Endothelial cell of umbilical vein (primary cell): ENCODE measurements at regions not wholly inside any gene's neighbourhood (a gene's known extent, or its start where the extent isn't known, plus 50 kb on each side); places are given as distances from the start of the nearest gene placed in this dataset.

Source experiments
- BruUV-seq: library from RNA; stranded (reverse); fragments of 400-500 nt; replicated peaks from 2 replicates; lab custom pipeline; 2021; lab: Mats Ljungman, UMichigan
- CTCF ChIA-PET: fragments of 300-600, 350-600 bp; sonication (Branson Sonifier 250); formaldehyde crosslinking; loops from one replicate; lab custom pipeline; 2021; ENCODE audit warnings: antibody characterized with exemption, inconsistent platforms; lab: Charles Lee
- POLR2A ChIA-PET: fragments of 300-600, 350-600 bp; sonication (Branson Sonifier 250); formaldehyde crosslinking; loops from one replicate; lab custom pipeline; 2021; ENCODE audit warnings: antibody characterized with exemption, inconsistent platforms; lab: Charles Lee
- DNase-seq: peaks from one replicate; pipeline ENCODE4 v3.0.0-alpha.2; 2011; ENCODE audit warnings: low read depth, low spot score
- FAIRE-seq: peaks from 2 replicates; lab custom pipeline; 2011; peaks lifted over from hg19 to GRCh38; lab: Jason Lieb, UNC
- H2AFZ ChIP-seq: 2 replicates; pipeline ENCODE4 v1.6.0; 2012; ENCODE audit warnings: low read depth, low read length, control low read depth, inconsistent platforms
- H3K27ac ChIP-seq: 2 replicates; pipeline ENCODE4 v1.5.1; 2011; ENCODE audit warnings: low read depth, mild to moderate bottlenecking, control low read depth, low read length, moderate library complexity; ENCODE audit not compliant: insufficient read depth
- H3K27me3 ChIP-seq, 2 experiments: 2 replicates each; pipeline versions ENCODE4 v1.6.0 to v1.6.1; 2011; ENCODE audit warnings: low read length in 2 of 2, mixed read lengths in 1 of 2; ENCODE audit not compliant: control insufficient read depth in 2 of 2, insufficient read depth in 2 of 2
- H3K36me3 ChIP-seq, 2 experiments: 2 replicates in 1 of 2; 3 replicates in 1 of 2; pipeline ENCODE4 v1.5.1; 2011; ENCODE audit warnings: low read length in 2 of 2, mild to moderate bottlenecking in 1 of 2, moderate library complexity in 1 of 2; ENCODE audit not compliant: control insufficient read depth in 2 of 2, insufficient read depth in 2 of 2; ENCODE audit errors: extremely low read depth in 1 of 2
- H3K4me1 ChIP-seq: 3 replicates; pipeline ENCODE4 v1.5.1; 2011; ENCODE audit warnings: mild to moderate bottlenecking, low read length; ENCODE audit not compliant: control insufficient read depth, insufficient read depth; ENCODE audit errors: extremely low read depth
- H3K4me2 ChIP-seq: 2 replicates; pipeline ENCODE4 v1.6.1; 2011; ENCODE audit warnings: low read length, control low read depth, mixed read lengths; ENCODE audit not compliant: insufficient read depth
- H3K4me3 ChIP-seq, 3 experiments: fragments of 200-600 bp in 1 of 3; sonication (generic), shearing (Covaris generic) in 1 of 3; replicated peaks in 1 of 3; 2 replicates each; pipeline ENCODE4 v1.5.1; 2011 to 2016; ENCODE audit warnings: control low read depth in 3 of 3, low read length in 3 of 3, mild to moderate bottlenecking in 2 of 3, inconsistent platforms in 1 of 3, low read depth in 1 of 3, moderate library complexity in 1 of 3; ENCODE audit not compliant: insufficient read depth in 1 of 3
- H3K79me2 ChIP-seq: 2 replicates; pipeline ENCODE4 v1.6.0; 2012; ENCODE audit warnings: low read length, inconsistent platforms; ENCODE audit not compliant: control insufficient read depth, insufficient read depth
- H3K9ac ChIP-seq: replicated peaks from 2 replicates; pipeline ENCODE3; 2011; ENCODE audit warnings: low read length, control low read depth; ENCODE audit not compliant: insufficient read depth; ENCODE audit errors: extremely low read depth
- H3K9me1 ChIP-seq: replicated peaks from 3 replicates; pipeline ENCODE4 v1.6.0; 2011; ENCODE audit warnings: mild to moderate bottlenecking, low read length; ENCODE audit not compliant: control insufficient read depth, insufficient read depth; ENCODE audit errors: extremely low read depth
- H3K9me3 ChIP-seq: replicated peaks from 2 replicates; pipeline ENCODE4 v1.5.1; 2012; ENCODE audit warnings: low read length, inconsistent platforms; ENCODE audit not compliant: control insufficient read depth, insufficient read depth
- H4K20me1 ChIP-seq: replicated peaks from 2 replicates; pipeline ENCODE3; 2011; ENCODE audit warnings: mild to moderate bottlenecking, low read length; ENCODE audit not compliant: control insufficient read depth, insufficient read depth; ENCODE audit errors: extremely low read depth
- EZH2 ChIP-seq: IDR thresholded peaks from 2 replicates; pipeline ENCODE4 v1.6.1; 2012; ENCODE audit warnings: borderline replicate concordance, low read depth, mild to moderate bottlenecking, moderate library complexity, low read length, inconsistent platforms; ENCODE audit not compliant: severe bottlenecking
- FOS ChIP-seq: IDR thresholded peaks from 2 replicates; pipeline ENCODE4 v1.6.1; 2011; ENCODE audit warnings: mild to moderate bottlenecking, low read length, moderate library complexity, borderline replicate concordance; ENCODE audit not compliant: insufficient read depth
- GATA2 ChIP-seq: IDR thresholded peaks from 2 replicates; pipeline ENCODE4 v1.7.0; 2011; ENCODE audit warnings: low read depth, mild to moderate bottlenecking, moderate library complexity, mixed read lengths, low read length; ENCODE audit not compliant: insufficient read length, insufficient read depth
- JUN ChIP-seq: IDR thresholded peaks from 2 replicates; pipeline ENCODE4 v1.6.1; 2011; ENCODE audit warnings: borderline replicate concordance, low read depth; ENCODE audit not compliant: insufficient read length, insufficient read depth
- MYC ChIP-seq: IDR thresholded peaks from one replicate; pipeline ENCODE4 v1.6.1; 2011; ENCODE audit warnings: mild to moderate bottlenecking, low read depth, low read length
- POLR2A ChIP-seq: IDR thresholded peaks from 2 replicates; pipeline ENCODE4 v1.6.1; 2012; ENCODE audit warnings: low read depth, mild to moderate bottlenecking, control low read depth, low read length
- POLR2AphosphoS5 ChIP-seq: IDR thresholded peaks from 2 replicates; pipeline ENCODE4 v1.6.1; 2012; ENCODE audit warnings: low read depth, mild to moderate bottlenecking, control low read depth, low read length, moderate library complexity; ENCODE audit not compliant: insufficient read depth
- dilution Hi-C: fragments of 300-500 bp; cut with MboI; formaldehyde crosslinking; loops from one replicate; pipeline ENCODE4 v1.15.0; 2019; ENCODE audit warnings: low sequenced_read_pairs; ENCODE audit not compliant: extremely low pct_ligation_motif_present
- intact Hi-C: fragments of 100-400 bp; cut with micrococcal nuclease; formaldehyde crosslinking; loops from one replicate; pipeline ENCODE4 v1.10.0; 2022
- TF ChIP-seq, protein P1 (sequence below), 2 donors: IDR thresholded peaks; 1 replicate in 1 of 2; 2 replicates in 1 of 2; pipeline ENCODE4 v1.5.1; 2011; ENCODE audit warnings: low read length in 2 of 2, mild to moderate bottlenecking in 2 of 2, moderate library complexity in 2 of 2, control low read depth in 1 of 2, inconsistent platforms in 1 of 2, low read depth in 1 of 2; ENCODE audit not compliant: insufficient read depth in 1 of 2; ENCODE audit errors: extremely low read depth in 1 of 2
- TF ChIP-seq, protein P2 (sequence below): IDR thresholded peaks from 2 replicates; pipeline ENCODE4 v1.6.1; 2011; ENCODE audit not compliant: insufficient read depth, insufficient read length

- Histone ChIP-seq H3K4me2 (no peak overlapping the region), H3K4me3 (no peak overlapping the region), H2AFZ (no peak overlapping the region), H3K4me1 (peaks cover 27% of the 10 kb centered on the region), H3K9me1 (no peaks in the 10 kb centered on the region), H3K27me3 (no peaks in the 10 kb centered on the region), H3K79me2 (no peaks in the 10 kb centered on the region), H4K20me1 (no peaks in the 10 kb centered on the region), H3K9ac (no peak overlapping the region), H3K27ac (no peak overlapping the region), H3K9me3 (no peaks in the 10 kb centered on the region), H3K36me3 (no peaks in the 10 kb centered on the region)
- CTCF ChIA-PET: interaction anchor here (0.8 kb wide), 1 partner anchor 20 kb away, joined by 3 read pairs; no protein-coding TSS in a partner anchor
- intact Hi-C loops: no loop called here
- TF ChIP-seq, protein P1, sequence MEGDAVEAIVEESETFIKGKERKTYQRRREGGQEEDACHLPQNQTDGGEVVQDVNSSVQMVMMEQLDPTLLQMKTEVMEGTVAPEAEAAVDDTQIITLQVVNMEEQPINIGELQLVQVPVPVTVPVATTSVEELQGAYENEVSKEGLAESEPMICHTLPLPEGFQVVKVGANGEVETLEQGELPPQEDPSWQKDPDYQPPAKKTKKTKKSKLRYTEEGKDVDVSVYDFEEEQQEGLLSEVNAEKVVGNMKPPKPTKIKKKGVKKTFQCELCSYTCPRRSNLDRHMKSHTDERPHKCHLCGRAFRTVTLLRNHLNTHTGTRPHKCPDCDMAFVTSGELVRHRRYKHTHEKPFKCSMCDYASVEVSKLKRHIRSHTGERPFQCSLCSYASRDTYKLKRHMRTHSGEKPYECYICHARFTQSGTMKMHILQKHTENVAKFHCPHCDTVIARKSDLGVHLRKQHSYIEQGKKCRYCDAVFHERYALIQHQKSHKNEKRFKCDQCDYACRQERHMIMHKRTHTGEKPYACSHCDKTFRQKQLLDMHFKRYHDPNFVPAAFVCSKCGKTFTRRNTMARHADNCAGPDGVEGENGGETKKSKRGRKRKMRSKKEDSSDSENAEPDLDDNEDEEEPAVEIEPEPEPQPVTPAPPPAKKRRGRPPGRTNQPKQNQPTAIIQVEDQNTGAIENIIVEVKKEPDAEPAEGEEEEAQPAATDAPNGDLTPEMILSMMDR (IDR thresholded peaks at IDR 0.05; ENCODE audit: extremely low read depth in 1 of 2, insufficient read depth in 1 of 2, low read depth in 1 of 2, low read length in 2 of 2): no peak
- TF ChIP-seq POLR2AphosphoS5 (no peak), POLR2A (no peak), FOS (no peak), GATA2 (no peak), EZH2 (no peak), JUN (no peak), MYC (no peak)
- TF ChIP-seq, protein P2, sequence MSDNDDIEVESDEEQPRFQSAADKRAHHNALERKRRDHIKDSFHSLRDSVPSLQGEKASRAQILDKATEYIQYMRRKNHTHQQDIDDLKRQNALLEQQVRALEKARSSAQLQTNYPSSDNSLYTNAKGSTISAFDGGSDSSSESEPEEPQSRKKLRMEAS: no peak
- dilution Hi-C loops: no loop called here
- FAIRE-seq (no peak), DNase-seq (no peak)
- POLR2A ChIA-PET: interaction anchor here (0.6 kb wide), 1 partner anchor 56 kb away, joined by 3 read pairs; no protein-coding TSS in a partner anchor
- BruUV-seq: no TSS peak
Measured at GRCh38 chr13:79815041-79815440, 334.1 kb downstream of the NDFIP2 start.
